Upper lobe of right lung (tissue), 1 donor: ENCODE measurements at regions not wholly inside any gene's neighbourhood (a gene's known extent, or its start where the extent isn't known, plus 50 kb on each side); places are given as distances from the start of the nearest gene placed in this dataset.
"Not testable (repeated sequence)": the region's sequence is repeated elsewhere in the genome, so short reads cannot be mapped to it uniquely, and the experiment has no call there.

Source experiments
- ATAC-seq: fragments of 200-7000 bp; cut with Tn5 transposase; one replicate; pipeline ENCODE4 v1.9.1; 2020; ENCODE audit warnings: mild to moderate bottlenecking, moderate library complexity
- DNase-seq: peaks from one replicate; pipeline ENCODE4 v3.0.0-alpha.2; 2020
- H3K27ac ChIP-seq: fragments of 200-600 bp; one replicate; pipeline ENCODE4 v1.8.0; 2022
- H3K27me3 ChIP-seq: fragments of 200-600 bp; one replicate; pipeline ENCODE4 v1.8.0; 2022; ENCODE audit warnings: mild to moderate bottlenecking
- H3K36me3 ChIP-seq: fragments of 200-600 bp; one replicate; pipeline ENCODE4 v1.8.0; 2022
- H3K4me1 ChIP-seq: fragments of 200-600 bp; one replicate; pipeline ENCODE4 v1.8.0; 2022
- H3K4me3 ChIP-seq: fragments of 200-600 bp; one replicate; pipeline ENCODE4 v1.8.0; 2022; ENCODE audit warnings: mild to moderate bottlenecking
- H3K9me3 ChIP-seq: fragments of 200-600 bp; one replicate; pipeline ENCODE4 v1.8.0; 2022
- CTCF ChIP-seq: fragments of 200-600 bp; IDR thresholded peaks from one replicate; pipeline ENCODE4 v1.8.0; 2022; ENCODE audit warnings: antibody characterized with exemption
- intact Hi-C: fragments of 100-400 bp; cut with DNase I; formaldehyde crosslinking; loops from one replicate; pipeline ENCODE4 v1.11.0; 2022
- donor health status: DM: no; HTN: yes; CAD: no; lungs with severe emphysema.

DNA sequence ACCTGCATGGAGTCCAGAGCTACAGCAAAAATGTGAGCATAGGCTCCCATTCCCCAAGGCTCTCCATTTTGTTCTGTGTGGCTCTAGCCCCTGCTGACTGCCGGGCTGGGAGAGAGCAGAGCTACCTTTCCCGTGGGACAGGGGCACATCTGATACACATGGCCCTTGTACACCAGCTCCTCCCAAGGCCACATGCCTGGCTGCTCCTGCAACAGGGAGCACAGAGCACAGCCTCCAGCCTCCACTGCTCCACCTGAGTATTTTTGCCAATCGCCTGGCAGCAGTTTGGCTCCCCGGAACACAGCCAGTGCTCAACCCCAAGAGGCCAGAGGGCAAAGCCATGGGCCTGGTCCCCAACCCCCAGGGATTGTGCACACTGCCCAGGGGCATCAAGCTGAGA, 146.5 kb downstream of the CHD1L start:
- Histone ChIP-seq H3K4me3 (no peak overlapping the region), H3K9me3 (no peaks in the 10 kb centered on the region), H3K27ac (no peak overlapping the region), H3K27me3 (no peaks in the 10 kb centered on the region), H3K36me3 (no peaks in the 10 kb centered on the region), H3K4me1 (no peaks in the 10 kb centered on the region)
- no peak for TF ChIP-seq CTCF
- ATAC-seq, result no peak
- intact Hi-C loops, result no loop called here
- DNase-seq, result no peak

DNA sequence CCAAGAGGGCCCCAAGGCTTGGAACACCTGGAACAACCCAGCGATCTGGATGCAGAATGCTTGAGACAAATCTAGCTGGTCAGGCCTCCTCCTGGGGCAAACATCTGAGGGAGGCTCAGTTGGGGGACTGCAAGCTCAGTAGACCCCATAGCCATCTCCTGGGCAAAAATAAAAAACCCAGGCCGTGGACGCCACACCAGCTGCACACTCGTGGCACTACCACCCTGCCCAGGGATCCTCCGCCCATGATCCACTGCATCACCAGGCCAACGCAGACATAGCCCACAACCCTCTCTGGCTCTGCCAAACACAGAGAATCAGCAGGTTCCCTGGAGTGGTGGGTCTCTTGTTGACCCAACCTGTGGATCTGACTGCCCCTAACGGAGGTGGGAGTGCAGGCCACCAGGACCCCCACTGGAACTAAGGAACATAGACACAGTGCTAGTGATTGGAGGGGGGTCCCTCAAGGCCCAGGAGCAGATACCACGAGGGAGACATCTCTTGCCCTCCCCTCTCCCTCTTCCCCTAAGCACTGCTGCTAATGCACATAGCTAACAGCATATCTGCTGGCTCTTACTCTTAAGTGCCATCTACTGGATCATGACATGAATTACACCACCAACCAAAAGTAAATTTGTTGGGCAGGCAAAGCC, 147.2 kb downstream of the CHD1L start:
- intact Hi-C loops, result no loop called here
- Histone ChIP-seq H3K4me3 (no peak overlapping the region), H3K27ac (no peak overlapping the region), H3K9me3 (no peaks in the 10 kb centered on the region), H3K27me3 (no peaks in the 10 kb centered on the region), H3K36me3 (no peaks in the 10 kb centered on the region), H3K4me1 (no peaks in the 10 kb centered on the region)
- DNase-seq (no peak), ATAC-seq (peak; percentile 82)
- TF ChIP-seq CTCF, result peak; percentile 75

DNA sequence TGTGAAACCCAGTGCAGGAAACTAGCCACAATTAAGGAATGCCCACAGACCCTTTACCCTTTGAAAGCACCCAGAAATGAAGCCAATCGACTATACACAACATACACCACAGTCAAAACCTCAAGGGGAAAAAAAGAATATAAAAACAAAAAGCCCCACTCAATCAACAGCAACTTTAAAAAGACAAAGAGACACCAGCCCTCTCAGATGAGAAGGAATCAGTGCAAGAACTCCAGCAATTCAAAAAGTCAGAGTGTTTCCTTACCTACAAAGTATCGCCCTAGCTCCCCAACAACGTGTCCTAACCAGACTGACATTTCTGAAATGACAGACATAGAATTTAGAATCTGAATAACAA, 147.7 kb downstream of the CHD1L start:
- TF ChIP-seq CTCF, result no peak
- Histone ChIP-seq H3K27ac (no peak overlapping the region), H3K36me3 (no peaks in the 10 kb centered on the region), H3K4me3 (no peak overlapping the region), H3K9me3 (no peaks in the 10 kb centered on the region), H3K27me3 (no peaks in the 10 kb centered on the region), H3K4me1 (no peaks in the 10 kb centered on the region)
- DNase-seq (no peak), ATAC-seq (no peak)
- intact Hi-C loops, result no loop called here

DNA sequence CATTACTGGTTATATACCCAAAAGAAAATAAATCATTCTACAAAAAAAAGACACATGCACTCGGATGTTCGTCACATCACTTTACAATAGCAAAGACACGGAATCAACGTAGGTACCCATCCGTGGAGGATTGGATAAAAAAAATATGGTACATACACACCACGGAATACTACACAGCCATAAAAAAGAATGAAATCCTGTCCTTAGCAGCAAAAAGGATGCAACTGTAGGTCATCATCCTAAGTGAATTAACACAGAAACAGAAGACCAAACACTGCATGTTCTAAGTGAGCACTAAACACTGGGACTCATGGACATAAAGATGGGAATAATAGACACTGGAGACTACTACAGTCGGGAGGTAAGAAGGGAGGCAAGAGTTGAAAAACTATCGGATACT, 148.6 kb downstream of the CHD1L start:
- Histone ChIP-seq H3K4me3 (no peak overlapping the region), H3K4me1 (no peaks in the 10 kb centered on the region), H3K36me3 (no peaks in the 10 kb centered on the region), H3K9me3 (no peaks in the 10 kb centered on the region), H3K27me3 (no peaks in the 10 kb centered on the region), H3K27ac (no peak overlapping the region)
- intact Hi-C loops, result no loop called here
- no peak for TF ChIP-seq CTCF
- DNase-seq (no peak), ATAC-seq (no peak)

DNA sequence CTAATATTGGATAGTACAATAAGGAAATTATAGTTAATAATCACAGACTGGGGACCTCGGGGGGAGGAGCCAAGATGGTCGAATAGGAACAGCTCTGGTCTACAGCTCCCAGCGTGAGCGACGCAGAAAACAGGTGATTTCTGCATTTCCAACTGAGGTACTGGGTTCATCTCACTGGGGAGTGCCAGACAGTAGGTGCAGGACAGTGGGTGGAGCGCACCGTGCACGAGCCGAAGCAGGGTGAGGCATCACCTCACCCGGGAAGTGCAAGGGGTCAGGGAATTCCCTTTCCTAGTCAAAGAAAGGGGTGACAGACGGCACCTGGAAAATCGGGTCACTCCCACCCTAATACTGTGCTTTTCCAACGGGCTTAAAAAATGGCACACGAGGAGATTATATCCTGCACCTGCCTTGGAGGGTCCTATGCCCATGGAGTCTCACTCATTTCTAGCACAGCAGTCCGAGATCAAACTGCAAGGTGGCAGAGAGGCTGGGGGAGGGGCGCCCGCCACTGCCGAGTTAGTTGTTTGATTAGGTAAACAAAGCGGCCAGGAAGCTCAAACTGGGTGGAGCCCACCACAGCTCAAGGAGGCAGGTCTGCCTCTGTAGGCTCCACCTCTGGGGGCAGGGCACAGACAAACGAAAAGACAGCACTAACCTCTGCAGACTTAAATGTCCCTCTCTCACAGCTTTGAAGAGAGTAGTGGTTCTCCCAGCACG, 138.8 kb upstream of the BCL9 start:
- H3K27ac ChIP-seq, H3K27me3 ChIP-seq, H3K36me3 ChIP-seq, ATAC-seq, intact Hi-C loops, DNase-seq, H3K4me3 ChIP-seq, H3K9me3 ChIP-seq, H3K4me1 ChIP-seq: not testable (repeated sequence)

GRCh38 chr1:147404344-147404743, 137.0 kb upstream of the BCL9 start:
- H3K27me3 ChIP-seq, ATAC-seq, H3K9me3 ChIP-seq, DNase-seq, H3K27ac ChIP-seq, intact Hi-C loops, H3K4me3 ChIP-seq, H3K4me1 ChIP-seq, H3K36me3 ChIP-seq: not testable (repeated sequence)

- no peak for TF ChIP-seq CTCF
- Histone ChIP-seq H3K9me3 (no peaks in the 10 kb centered on the region), H3K27me3 (no peaks in the 10 kb centered on the region), H3K27ac (no peak overlapping the region), H3K4me3 (no peak overlapping the region), H3K36me3 (no peaks in the 10 kb centered on the region), H3K4me1 (no peaks in the 10 kb centered on the region)
- DNase-seq, result no peak
- intact Hi-C loops, result no loop called here
- ATAC-seq, result no peak
Observed at GRCh38 chr1:147409886-147410285, 131.4 kb upstream of the BCL9 start.
